Astrocyte (in vitro differentiated cells and primary cell): ENCODE measurements at regions not wholly inside any gene's neighbourhood (a gene's known extent, or its start where the extent isn't known, plus 50 kb on each side); places are given as distances from the start of the nearest gene placed in this dataset.

Experiments
- CTCF ChIP-seq: IDR thresholded peaks from 2 replicates; pipeline ENCODE4 v1.5.1; 2011; ENCODE audit warnings: low read depth, mild to moderate bottlenecking, inconsistent platforms, low read length, moderate library complexity; ENCODE audit not compliant: insufficient read depth
- EZH2 ChIP-seq: IDR thresholded peaks from 2 replicates; pipeline ENCODE4 v1.6.1; 2012; ENCODE audit warnings: mild to moderate bottlenecking, low read length, inconsistent platforms; ENCODE audit not compliant: insufficient read depth

- no peak for TF ChIP-seq CTCF
- no peak for TF ChIP-seq EZH2
Observed at GRCh38 chr10:125457406-125457805, 225.6 kb downstream of the TEX36 start.
